Renal cortical epithelial cell (primary cell): ENCODE measurements at regions not wholly inside any gene's neighbourhood (a gene's known extent, or its start where the extent isn't known, plus 50 kb on each side); places are given as distances from the start of the nearest gene placed in this dataset.

Source experiments
- DNase-seq: peaks from one replicate; pipeline ENCODE4 v3.0.0-alpha.2; 2011; ENCODE audit warnings: low read depth

DNA sequence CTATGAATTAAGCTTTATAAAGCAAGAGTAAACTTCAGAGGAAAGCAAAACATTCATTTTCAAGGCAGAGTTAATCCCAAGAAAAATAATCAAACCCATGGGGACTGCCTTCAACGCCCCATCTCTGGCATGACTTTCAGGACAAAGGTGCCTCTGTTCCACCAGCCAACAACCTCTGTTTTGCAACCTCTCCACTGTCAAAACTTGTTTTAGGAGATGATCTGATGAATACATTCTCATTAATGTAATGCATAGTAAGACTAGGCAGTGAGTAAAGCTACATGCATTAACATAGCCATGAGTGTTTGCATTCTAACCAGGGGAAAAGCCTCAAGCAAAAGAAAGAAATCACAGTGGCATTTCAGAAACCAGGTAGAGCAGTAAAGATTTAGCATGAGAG lies 357.0 kb downstream of the FBXO15 start:
- no peak for DNase-seq

DNA sequence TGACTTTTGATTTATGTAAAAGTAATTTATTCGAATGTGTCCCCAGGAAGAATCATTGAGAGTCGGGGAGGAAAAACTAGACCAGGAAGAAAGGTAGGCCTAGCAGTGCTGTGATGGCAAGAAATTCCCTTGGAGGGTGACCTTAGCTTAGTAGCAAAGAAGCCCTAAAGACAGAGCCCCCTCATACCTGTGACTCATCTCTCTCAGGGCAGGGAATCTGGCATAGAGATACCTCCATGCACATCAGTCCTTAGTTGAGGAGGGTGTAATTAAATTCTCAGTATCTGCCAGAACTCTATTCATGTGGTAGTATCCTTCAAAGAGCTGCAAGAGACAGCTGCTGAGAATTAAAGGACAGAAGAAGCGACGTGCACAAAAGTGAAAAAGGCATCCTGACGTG lies 360.3 kb downstream of the FBXO15 start:
- DNase-seq = no peak

DNA sequence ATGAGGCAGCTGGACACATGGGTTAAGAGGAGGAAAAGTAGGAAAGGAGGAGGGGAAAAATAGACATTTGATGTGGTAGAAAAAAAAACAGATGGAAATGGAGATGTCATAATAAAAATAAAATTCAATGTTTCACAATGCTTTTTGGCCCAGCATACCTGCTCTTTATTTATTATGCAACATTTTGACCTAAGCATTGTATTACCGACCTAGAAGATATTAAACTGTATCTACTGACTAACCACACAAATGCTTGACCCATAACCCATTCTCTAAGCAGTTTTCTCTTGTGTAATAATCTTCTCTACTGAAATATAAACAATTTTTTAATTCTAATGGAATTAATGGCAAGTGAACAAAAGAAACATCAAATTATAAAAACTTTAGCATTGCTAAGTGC lies 362.3 kb downstream of the FBXO15 start:
- DNase-seq = peak; percentile 1

DNA sequence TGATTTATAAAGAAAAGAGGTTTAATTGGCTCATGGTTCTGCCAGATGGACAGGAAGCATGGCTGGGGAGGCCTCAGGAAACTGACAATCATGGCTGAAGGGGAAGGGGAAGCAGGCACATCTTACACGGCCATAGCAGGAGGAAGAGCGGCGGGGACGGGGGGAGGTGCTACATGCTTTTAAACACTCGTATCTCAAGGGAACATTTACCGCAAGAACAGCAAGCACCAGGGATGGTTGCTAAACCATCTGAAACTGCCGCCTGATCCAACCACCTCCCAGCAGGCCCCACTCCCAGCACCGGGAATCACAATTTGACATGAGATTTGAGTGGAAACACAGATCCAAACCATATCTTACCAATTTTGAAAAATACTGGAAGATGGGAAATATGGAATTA lies 362.8 kb downstream of the FBXO15 start:
- DNase-seq = no peak

DNA sequence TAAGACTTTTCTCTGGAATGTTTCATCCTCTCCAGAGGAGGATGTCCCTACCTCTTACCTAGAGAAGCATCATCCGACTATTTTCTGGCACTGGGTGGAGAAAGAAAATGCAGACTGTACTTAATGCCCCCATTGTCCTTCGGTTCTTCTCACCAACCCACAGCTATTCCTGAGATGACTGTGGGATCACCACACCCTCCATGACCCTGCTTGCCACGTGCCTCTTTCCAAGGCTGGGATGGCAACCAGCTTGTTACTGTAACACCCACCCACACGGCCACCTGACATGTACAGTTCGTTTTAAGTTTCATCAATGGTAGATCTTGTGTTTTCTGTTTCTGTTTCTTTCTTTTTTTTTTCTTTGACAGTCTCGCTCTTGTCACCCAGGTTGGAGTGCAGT lies 365.2 kb downstream of the FBXO15 start:
- no peak for DNase-seq

DNA sequence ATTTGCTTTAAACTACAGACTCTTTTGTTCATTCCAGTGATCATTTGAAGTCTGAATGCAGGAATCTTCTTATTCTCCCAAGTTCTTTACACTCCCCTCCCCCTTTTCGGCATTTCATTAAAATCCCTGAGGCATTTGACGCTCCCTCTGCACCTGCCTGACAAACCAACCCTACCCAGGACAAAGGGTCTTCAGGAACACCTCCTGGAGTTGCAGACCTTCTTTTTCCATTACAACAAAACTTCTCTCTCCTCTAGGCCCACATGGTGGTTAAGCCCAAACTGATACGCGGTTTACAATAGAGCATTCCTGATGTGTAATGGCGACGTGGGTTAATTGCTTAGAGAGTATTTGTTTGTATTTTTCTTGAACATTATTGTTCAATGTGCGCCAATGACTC lies 367.4 kb downstream of the FBXO15 start:
- DNase-seq = no peak

DNA sequence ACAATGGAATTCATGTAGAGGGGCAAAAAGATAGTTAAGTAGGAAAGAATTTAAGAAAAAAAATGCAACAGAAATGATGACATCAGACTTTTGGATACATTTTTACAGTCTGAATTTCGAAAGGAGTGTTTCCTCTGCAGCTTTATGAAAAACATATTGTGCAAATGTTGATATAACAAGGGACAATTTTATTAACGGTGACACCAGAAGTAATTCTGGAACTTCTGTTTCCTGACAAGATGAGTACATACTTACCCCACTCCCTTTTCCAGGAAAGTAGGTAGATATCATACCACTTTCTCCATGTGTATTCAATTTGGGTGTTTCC lies 369.6 kb downstream of the FBXO15 start:
- DNase-seq = no peak

DNA sequence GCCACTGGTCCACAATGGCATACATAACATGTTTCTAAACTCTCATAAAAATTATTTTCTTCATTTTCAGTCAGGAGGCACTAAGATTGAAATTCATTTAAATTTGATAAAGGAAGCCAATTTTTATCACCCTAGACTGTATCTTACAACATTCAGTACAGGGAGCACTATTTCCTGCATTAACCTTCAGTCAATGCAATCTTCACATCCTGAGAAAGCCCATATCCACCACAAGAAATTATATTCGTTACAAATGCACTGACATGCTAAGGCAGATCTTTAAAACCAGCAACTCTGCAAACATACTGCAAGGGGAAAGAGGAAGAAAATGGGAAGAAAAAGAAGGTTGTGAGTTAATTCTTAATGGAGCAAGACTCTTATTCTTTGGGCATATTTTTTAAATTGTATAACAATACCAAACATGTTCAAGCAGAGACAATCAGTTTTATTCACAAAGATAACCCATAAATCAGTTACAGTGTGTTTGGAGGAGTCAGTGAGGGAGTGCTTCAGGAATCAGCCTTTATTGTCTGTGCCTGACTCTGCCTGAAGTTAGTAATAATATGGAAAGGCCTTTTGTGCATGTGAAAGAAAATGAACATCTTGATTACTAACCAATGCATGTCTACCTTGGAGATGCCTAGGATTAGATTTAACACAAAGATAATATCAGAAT lies 370.1 kb downstream of the FBXO15 start:
- peak; percentile 6 for DNase-seq

DNA sequence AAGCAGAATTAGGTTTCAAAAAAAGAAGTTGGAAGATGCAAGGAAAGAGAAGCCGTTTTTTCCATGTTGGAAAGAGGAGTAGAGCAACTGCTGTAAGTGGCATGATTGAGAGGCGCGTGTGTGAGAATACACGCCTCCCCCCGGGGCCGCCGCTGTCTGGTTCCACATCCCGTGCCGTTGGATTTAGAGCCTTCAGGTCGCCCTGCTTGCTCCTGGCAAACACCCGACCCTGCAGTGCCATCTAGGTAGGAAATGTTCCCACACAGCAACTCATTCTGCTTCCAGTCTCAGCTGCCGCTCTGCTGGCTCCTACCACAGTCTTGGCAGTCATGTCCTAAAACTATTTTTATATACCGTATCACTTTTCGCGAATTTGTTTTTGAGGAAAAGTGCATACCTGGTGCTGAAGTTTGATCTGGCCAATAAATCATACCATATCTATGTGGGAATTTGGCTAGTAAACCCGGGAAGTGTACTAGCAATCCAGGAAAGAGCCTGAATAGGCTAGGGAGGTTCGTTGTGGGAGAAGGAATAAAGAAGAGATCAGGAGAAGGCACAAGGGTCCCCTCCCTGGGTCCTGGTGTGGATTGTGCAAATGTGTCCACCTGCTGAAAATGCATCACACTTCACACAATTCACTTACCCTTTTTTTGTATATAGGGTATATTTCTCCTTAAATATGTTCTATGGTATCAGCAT lies 372.7 kb downstream of the FBXO15 start:
- DNase-seq = peak; percentile 72

DNA sequence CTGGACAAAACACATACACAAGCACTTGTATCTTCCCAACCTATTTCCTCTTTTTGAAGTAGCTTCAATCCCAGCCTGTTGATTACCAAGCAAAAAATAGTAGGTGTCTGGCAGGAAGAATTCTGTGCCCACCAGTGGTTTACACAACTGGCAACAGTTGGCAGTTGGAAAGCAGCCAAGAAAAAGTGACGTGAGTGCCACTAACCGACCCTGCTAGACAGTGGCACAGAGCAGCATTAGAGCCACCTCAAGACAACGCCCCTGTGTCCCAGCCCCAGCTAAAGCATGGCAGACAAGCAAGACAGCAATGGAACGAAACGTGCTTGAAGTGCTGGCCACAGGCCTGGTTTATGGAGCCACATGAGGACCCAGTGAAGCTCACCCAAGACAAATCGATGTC lies 379.6 kb downstream of the FBXO15 start:
- no peak for DNase-seq

DNA sequence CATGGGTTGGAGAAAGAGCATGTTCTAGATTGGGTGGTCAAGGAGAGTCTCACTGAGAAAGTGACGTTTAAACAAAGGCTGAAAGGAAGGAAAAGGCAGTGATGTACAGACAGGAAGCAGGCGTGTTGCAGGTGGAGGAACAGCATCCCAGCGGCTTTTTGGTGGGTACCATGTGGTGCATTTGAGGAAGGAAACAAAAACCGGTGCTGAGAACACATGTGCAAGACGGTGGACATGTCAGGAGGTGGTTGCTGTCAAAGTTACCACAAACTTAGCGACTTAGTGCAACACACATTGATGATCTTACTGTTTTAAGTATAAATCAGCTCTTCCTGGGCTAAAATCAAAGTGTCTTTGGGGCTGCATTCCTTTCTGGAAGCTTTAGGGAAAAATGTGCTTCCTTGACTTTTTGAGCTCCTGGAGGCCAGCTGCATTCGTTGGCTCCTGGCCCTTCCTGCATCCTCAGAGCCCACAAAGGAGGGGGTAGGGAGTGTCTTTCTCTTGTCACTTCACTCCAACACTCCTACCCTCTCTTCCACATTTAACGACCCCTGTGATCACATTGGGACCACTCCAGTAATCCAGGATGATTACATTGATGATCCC lies 380.6 kb downstream of the FBXO15 start:
- no peak for DNase-seq

DNA sequence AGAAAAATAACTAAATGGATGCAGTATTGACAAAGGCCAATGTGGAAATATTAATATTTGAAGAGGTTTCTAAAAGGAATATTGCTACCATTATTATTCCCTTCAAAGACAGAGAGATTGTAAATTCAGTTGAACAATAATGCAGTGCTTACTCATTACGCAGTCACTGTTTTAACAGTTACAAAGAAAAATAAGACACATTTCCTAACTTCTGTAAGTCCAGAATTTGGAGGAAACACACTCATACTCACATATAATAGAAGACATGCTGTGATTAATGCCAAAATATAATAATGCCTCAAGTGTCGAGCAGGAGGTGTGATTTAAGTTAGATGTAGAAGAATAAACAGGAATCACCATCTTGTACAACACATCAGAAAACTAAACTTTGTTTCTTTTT lies 389.2 kb downstream of the FBXO15 start:
- no peak for DNase-seq

DNA sequence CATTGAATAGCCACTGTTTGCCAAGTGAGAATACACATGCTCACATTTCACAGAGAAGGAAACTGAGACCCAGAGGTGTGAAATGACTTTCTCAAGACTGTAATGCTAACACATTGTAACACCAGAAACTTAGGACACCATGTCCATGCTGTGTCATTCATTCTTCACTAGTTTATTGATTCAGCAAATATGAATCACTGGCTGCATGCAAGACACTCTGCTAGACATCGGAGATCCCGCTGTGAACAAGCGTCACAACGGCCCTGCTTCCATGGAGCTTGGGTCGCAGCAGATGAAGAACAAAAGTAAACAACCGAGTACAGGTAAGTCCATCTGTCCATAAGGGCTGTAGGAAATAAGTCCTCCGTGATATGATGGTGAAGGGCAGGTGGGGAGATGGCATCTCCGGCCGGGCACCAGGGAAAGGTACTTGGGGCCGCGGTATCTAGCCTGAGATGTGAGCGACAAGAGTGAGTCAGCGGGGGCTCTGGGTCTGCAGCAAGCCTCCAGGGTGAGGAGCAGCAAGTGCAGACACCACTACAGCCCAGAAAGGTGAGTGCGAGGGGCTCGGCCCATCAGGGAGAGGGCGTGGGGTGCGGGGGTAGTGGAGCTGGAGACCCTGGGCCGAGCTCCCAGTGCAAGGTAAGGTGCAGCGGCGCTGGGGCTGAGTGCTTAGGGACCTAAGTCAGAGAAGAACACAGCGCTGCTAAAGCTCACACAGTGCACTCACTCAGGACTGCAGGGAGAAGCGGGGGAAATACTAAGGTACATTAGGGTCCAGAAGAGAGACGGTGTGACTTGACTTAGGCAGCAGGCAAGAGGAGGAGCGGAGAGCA lies 391.2 kb downstream of the FBXO15 start:
- DNase-seq = no peak

DNA sequence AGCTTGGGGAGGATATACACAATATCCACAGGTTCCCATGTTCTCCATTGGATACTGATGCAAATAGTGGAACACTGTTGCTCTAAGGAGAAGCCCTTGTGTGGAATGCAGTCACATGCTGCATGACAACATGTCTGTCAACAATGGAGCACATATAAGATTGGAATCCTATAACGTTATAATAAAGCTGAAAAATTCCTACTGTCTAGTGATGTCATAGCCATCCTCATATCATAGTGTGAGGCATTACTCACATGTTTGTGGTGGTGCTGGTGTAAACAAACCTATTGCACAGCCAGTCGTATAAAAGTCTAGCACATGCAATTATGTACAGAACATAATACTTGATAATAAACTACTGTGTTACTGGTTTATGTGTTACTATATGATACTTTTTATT lies 394.7 kb downstream of the FBXO15 start:
- no peak for DNase-seq

DNA sequence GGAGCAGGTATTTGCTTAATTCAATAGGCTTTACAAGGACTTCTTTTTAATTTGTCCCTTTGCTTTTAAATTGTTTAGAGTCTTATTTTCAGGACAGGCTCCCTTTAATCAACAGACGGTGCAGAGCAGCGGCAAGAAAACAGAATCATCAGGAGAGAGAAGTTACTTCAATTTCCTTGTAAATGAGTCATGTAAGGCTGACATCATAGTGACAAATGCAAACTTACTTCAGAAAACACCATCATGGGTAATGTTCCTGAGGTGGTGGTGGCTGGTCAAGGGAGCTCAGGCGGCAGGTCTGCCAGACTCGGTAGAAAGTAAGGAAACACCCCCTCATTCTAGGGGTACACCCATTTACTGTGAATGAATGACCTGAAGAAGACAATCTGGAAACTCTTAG lies 395.1 kb downstream of the FBXO15 start:
- DNase-seq = peak; percentile 77

DNA sequence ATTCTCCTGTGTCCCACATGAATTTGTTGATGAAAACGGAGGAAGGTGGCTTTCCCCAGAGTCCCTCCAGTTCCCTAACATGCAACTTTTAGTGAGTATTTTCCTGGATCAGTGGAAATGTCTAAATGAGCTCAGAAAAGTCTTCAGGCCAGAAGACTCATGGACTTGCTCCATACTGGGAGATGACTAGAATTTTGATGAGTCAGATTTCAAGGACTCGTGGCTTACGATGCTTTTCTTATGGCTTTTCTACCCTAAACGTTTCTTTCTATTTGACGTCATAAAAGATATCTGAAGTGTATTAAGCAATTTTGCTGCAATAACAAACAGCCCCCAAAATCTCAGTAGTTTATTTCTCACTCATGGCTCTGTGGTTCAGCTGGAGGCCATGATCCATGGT lies 397.6 kb downstream of the FBXO15 start:
- no peak for DNase-seq

DNA sequence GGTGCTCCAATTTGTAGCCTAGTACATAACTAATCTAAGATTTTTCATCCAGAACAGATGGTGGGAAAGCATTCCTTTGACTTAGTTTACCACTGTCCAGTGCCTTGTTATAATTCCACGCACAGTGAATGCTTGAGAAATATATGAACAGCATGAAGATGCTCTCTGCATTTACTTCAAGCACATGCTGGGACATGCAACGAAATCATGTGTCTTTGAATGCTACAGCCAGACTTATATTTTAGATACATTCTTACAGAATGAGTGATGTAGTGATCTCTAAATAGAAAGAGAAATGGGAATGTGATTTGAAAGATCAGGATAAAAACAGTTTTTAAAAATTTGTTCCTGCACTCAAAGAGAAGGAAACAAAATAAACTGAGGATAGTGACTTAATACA lies 398.3 kb downstream of the FBXO15 start:
- DNase-seq = no peak

DNA sequence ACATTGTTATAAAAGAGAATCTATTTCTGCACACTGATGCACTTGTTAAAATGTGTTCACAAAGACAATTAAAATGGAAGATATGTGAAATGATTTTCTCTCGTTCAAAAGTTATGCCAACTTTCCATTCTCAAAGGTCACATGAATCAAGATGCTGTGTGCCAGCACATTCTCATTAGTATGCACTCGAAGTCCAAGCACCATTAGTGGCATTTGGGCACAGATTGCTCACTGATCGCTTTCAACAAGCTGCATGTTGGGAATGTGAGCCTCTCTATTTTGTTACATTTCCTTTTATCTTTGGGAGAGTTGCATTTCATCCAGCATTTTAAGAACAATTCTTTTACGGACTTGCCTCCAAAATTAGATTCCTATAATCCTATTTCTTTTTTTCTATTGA lies 398.9 kb downstream of the FBXO15 start:
- no peak for DNase-seq

DNA sequence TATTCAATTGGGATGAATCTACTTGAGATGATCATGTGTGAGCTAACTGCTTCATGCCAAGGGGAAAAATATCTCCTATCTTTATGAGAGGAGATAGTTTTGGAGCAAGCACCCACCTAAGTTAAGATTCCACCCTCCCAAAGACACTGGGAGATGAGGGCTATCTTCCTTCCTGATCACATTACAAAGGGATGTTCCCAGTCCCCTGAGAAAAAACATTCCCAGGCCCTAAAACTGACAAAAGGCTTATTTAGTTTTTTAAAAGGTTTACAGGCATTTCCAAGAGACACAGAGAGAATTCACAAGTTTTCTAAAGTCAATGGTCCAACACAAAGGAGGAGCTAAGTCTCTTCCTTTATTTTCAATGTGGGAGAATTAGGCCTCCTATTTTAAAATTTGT lies 401.5 kb downstream of the FBXO15 start:
- no peak for DNase-seq

DNA sequence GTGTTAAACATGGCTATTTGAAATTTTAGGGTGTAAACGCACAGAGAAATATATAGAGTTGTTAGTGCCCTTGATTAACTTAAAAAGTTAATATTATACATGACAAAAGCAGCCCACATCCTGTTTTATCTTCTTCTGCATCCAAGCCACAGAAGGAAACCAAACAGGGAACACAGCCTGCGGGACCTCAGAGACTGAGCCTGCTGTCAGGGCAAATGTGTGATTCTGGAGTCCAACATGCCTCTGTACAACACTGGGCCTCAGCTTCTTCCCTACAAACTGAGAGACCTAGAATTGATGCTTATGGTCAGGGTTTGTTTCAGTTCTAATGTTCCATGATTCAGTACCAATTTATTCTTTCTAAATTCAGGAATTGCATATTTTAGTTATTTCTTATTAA lies 404.7 kb downstream of the FBXO15 start:
- no peak for DNase-seq

DNA sequence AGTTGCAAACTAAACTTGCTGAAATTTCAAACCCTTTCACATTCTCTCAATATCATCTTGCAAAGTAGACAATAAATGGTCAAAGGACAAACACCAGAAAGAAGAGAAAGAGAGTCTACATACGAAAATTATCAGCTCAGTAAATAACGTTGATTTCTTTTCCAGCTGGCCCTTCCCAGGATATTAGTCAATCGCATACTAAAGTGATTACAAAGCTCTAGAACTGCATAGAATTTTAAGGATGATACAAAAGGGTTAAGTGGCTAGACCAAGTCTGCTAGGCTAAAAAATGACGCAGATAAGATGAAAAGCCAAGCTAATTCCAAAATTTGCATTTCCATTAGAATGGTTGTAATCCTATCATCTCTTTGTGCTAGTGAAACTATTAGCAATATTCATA lies 405.7 kb downstream of the FBXO15 start:
- DNase-seq = peak; percentile 12

DNA sequence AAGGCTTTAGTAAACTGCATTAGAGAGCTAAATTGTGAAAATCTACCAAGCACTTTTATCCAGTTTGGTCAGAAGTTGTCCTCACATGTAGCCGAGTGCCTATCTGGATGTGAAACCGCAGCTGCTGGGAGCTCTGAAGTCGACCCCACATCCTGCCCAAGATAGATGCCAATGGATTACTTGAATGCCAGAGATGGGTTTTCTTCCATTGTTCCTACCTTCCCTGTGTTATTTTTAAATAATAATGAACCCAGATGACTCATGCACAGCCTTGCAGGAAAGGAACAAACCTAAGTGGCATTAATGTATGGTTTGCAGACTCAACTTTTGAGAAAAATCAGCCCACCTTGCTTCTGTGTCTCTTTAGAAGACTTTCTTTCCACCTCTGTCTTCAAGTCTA lies 408.5 kb downstream of the FBXO15 start:
- DNase-seq = peak; percentile 75

DNA sequence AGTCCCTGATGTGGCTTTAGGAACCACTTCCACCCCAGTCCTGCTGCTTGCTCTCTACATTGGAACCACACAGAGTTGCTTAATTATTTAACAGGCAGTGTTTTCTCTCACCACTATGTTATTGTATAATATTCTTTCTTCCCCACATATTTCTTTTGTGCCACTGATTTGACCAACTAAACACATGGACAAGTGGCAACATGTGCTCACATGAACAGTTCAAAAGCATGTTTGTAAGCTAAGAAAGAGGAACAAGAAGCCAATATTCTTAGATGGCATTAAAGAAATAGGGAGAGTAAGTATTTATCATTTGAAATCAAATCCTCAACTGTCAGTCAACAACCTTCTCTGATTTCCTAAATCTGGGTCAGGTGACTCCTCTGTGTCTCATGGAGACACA lies 409.6 kb downstream of the FBXO15 start:
- DNase-seq = peak; percentile 17
